HG03439 (cell line): ENCODE measurements at regions not wholly inside any gene's neighbourhood (a gene's known extent, or its start where the extent isn't known, plus 50 kb on each side); places are given as distances from the start of the nearest gene placed in this dataset.

Experiments
- ATAC-seq: cut with Tn5 transposase; IDR thresholded peaks from one replicate; pipeline ENCODE4 v1.9.1; 2021; ENCODE audit warnings: mild to moderate bottlenecking, moderate library complexity; ENCODE audit not compliant: unreplicated experiment

DNA sequence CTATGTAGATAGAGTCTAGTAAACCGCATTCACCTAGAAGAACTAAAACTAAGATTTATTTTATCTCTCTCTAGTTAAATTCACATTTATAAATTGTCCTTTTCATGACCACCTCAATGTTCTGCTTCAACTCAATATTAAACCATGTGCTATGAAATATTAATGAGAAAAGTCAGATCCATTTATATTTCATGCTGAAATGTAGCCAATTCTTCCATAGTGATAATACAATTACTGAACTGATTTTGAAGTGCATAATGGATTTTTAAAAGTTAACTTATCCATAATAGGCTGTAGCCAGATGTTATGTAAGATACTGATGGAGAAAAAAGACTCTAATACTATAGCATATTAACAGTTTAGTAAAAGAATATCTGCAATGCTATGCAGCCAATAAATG, 479.7 kb upstream of the PCDH15 start:
- no peak for ATAC-seq

DNA sequence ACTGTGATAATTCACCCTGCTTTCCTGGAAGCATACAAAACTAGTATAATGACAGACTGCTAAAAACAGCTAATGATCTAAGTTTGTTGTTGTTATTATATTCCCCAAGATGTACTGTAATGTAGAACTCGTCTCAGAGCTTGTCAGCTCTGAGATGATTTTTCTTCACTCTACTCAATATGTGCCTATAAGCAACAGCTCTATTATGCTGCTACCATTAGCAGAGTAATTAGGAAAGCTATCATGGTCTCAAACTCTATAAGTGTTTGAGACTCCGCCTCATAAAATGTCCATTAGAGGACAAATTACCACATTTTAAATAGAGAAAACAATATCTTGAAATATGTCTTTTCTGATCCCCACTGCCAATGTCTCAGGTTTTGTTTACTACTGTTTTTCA, 476.5 kb upstream of the PCDH15 start:
- no peak for ATAC-seq

DNA sequence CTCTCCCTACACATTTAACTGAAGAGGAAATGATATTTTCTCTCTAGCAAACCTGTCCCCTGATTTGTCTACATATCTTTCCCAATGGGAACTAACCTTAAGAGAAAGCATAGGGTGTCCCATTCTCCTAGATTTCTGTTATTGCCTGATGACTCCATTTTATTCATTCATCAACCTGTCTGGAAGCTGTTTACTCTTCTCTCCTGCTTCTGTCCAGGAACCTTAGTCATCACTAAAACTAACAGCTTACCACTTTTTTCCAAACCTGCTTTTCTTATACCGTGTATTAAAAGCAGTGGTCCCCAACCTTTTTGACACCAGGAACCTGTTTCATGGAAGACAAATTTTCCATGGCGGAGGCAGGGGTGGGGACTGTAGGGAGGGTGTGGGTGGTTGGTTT, 473.3 kb upstream of the PCDH15 start:
- ATAC-seq: no peak

DNA sequence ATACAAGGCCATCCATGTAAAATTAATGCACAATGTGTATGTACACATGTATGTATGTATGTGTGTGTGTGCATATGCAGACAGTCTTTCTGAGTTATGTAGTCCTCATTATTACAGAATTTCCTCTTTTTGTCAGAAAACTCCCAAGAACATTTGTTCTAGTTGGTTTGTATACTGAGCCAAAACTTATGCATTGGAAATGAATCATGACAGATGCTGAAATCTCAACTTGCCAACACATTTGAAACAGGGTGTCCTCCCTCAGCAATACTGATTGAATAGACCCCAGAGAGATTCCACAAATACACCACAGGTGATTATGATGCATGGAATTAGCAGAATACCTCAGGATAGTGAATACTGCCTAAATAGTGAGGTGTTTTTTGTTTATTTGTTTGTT, 472.9 kb upstream of the PCDH15 start:
- ATAC-seq: no peak

DNA sequence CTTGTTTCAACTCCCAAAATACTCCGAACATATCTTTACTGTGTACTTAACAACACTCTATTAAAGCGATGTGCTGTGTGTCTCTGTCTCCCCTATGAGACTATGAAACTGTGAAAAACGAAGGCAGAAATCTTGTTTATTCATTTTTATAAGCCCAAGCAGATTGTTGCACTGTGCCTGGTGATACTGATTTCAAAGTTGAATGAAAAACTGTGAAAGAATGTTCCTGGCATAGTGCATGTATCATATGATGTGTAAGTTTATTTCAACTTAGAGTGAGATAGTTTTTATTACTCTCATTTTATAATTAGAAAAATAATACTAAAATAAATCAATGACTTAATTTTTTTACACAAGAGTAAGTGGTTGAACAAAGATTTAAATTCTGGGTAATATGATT, 471.9 kb upstream of the PCDH15 start:
- no peak for ATAC-seq

DNA sequence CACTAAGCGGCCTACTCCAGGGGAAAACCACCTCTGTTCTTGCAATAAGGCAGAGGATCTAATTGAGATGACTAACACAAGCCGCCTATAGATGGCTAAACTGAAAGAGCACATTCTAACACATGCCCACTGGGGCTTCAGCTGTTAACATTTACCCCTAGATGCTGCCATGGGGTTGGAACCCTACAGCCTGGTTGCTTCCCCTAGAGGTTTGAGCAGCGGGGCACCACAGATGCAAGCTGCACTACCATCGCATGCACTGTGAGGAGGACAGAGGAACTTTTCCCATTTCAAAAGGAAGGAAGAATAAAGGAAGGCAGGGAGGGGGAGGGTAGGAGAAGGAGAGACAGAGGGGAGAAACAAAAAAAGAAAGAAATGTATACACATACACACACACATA, 465.8 kb upstream of the PCDH15 start:
- ATAC-seq: no peak

DNA sequence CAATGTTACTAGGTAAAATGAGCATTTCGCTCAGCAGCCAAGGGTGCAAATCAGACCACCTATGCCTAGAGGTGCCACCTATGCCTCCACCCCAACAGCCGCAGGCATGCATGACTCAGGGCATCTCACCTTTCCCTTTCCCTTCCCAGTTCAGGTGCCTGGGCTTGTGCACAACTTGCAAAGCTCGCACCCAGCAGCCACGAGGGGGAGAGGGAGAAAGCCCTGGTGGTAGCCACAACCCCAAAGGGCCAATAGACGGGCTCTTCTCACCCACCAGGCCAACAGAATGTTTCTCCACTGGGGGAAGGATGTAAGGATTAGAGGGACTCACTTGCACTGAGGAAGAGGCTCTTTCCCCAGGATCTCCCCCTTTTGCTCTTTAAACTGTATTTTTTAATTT, 462.3 kb upstream of the PCDH15 start:
- ATAC-seq: no peak

DNA sequence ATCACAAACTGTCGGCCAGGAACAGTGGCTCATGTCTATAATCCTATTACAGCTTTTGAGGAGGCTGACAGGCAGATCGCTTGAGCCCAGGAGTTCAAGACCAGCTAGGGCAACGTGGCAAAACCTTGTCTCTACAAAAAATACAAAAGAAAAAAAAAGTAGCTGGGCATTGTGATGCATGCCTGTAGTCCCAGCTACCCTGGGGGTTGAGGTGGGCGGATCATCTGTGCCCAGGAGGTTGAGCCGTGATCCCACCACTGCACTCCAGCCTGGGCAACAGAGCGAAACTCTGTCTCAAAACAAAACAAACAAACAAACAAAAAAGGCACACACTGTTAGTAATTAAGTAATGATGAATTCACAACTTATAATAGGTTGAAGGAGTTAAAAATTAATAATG, 441.5 kb upstream of the PCDH15 start:
- ATAC-seq: no peak

DNA sequence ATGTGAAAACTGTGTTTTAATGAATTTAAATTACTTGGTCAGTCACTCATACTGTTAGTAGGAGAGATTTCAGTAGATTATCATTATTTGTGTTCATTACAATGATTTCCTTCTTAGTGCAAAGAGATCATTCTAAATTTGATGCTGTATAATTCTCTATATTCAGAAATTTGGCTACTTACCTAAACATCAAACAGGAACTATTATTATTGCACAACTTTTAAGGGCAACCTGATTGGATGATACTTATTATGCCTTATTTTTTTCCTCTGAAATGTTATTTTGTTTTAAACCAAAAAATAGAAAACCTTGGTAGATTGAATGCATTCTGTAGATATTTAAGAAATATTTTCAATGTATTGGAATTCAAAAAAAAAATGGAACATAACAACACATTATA, 436.4 kb upstream of the PCDH15 start:
- ATAC-seq: no peak

DNA sequence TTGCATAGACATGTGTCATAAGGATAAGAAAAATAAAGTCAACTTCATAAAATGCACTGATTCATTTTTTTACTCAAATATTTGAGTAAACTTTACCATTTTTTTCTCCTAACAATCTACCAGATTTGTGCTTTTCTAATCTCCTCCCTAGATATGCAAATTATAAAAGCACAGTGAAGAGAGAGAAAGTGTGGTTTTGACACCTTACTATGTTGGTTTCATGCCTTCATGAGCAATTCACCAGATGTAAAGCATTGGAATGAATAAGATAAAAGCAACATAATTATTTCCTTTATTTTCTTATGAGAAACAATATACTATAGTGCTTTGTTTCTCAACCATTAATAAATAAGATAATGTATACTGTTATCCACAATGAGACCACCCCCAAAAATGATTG, 432.5 kb upstream of the PCDH15 start:
- ATAC-seq: peak; percentile 97

DNA sequence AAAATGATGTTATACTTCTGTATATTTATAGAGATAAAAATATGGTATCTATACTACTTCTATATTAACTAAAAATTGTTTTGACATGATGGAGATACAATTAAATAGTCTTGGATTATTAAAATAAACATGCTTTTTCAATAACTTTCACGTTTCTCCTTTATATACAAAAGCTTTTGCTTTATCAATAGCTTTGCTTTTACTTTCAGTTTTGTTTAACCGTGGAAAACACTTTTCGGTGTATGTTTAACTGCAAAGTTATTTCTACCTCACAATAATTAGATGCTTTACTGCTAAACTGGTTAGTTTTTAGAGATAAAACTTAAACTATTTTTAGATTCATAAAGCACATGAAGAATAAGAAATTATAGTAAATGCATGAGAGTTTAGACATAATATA, 432.1 kb upstream of the PCDH15 start:
- peak; percentile 71 for ATAC-seq

DNA sequence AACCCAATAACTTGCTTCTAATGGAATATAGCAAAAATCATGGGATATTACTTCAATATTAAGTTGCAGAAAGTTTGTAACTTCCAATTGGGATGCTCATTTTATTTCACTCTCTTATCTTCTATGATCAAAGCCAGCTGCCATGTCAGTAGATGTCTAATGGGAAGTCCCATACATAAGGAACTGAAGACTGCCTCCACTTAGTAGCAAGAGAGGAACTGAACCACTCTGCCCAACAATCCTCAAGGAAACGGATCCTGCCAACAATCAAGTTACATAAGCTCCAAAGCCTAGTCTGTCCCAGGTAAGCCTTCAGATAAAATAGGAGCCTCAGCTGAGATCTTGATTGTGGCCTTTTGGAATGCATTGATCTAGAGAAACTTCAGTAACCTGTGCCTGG, 431.5 kb upstream of the PCDH15 start:
- no peak for ATAC-seq

DNA sequence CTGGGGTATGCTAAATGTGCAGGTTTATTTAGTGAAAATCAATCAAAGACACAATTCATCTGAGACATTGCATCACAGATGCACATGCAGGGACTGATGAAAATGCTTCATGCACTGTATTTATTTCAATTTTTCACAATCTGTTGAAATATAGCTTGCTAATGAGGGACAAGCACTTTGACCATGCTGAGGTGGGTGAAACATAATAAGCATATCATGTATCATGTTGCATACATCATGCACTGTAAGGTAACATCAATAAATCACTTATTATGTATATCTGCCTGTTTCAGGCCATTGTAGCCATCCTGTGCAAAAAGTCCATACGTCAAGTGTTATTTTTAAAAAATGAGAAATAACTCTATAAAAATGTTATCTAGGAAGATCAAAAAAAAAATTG, 426.9 kb upstream of the PCDH15 start:
- ATAC-seq: no peak

DNA sequence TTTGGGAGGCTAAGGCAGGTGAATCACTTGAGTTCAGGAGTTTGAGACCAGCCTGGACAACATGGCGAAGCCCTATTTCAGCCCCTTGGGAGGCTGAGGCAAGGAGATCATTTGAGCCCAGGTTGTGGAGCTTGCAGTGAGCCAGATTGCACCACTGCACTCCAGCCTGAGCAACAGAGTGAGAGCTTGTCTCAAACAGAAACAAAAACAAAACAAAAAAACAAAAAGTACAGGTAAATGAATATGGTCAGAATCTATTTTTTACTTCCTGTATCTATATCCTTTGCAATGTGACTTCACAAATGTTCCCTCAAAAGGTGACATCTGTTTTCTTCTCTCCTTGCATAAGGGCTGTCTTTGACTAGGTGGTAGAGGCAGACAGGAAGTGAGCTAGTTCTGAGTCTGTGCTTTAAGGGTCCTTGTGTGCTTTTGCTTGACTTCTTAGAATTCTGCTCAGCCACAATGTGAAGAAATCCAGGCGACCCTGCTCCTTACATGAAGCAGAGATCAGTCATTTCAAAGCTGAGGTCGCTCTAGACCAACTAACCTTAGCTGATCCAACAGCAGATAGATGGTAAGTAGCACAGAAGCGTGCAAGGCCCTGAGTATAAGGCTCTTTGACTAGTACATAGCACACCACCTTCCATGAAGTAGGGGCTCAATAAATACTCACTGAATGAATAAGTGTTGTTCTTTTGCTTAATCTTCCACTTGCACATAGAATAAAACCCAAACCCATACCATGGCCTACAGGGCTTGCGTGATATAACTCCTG, 423.2 kb upstream of the PCDH15 start:
- no peak for ATAC-seq

DNA sequence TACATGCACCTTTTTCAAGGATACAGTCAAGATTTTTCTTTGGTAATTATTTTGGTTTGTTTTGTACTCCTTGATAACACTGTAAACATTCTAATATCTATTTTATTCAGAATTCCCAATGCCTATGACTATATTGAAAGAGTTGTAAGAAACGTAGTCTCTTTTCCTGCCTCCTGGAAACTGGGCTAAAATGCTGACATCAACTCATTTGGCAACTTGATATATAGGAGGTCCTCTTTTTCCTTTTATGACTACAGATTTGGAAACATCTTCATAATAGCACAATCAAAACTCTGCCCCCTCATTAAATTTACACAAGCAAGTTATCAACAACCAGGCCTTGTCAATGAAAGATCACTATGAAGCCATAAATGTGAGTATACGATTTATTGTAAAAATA, 422.3 kb upstream of the PCDH15 start:
- ATAC-seq: no peak

DNA sequence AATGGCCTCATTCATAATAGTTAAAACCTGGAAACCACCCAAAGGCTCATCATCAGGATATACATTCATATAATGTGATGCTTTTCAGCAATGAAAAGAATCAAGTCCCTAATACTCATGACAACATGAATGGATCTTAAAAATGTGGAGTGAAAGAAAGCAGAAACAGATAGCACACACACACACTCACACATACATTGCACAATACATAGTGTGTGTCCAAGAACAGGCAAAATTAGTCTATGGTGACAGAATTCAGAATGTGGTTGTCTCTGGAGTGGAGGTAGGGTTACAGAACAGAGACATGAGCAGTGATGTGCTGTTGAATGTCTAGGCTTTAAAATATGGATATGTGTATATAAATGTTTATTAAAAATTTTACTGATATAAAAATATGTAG, 419.9 kb upstream of the PCDH15 start:
- ATAC-seq: no peak

DNA sequence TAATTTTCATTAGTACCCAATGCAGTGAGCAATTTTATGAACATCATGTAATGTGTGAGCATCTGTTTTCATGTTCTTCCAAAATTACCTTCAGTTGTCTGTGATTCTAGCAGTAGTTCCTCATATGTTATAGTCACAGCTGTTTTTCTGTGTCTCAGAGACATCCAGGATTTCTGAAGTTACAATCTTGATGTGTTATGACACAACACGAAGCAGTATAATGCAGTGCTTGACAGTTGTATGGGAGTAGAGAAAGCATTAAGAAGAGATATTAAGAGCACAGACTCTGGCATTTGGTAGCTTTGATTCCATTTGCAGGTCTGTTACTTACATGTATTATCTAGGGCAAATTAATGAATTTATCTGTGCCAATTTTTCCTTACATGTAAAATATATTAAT, 414.7 kb upstream of the PCDH15 start:
- ATAC-seq: no peak

DNA sequence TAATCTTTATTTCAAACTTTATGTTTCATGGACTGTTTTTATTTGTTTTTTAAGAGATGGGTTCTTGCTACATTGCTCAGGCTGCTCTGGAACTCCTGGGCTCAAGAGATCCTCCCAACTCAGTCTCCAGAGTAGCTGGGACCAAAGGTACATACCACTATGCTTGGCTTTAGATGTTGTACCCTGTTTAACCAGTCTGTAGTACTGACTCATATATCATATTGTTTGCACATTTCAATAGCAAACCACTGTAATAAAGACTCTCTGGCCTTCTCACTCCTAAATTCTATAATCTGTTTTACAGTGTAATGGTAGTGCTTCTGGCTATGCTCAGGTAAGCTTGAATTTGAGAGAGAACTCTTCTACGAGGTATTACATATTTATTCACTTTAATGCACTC, 413.6 kb upstream of the PCDH15 start:
- no peak for ATAC-seq

DNA sequence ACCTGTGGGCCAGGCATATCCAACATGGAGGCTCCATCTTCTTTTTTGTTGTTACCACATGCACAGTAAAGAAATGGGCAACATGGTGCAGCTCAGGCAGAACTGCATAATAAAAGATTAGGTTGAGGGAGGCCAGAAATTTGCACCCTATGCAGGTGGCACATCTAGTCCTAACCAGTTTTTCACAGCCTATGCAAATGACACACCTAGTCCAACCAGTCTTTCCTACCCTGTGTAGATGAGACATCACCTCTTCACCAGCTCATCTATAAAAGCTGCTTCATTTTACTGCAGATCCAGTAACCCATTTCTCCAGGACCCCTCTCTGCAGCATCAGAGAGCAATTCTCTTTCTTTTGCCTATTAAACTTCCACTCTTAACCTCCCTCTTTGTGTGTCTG, 411.0 kb upstream of the PCDH15 start:
- ATAC-seq: no peak

DNA sequence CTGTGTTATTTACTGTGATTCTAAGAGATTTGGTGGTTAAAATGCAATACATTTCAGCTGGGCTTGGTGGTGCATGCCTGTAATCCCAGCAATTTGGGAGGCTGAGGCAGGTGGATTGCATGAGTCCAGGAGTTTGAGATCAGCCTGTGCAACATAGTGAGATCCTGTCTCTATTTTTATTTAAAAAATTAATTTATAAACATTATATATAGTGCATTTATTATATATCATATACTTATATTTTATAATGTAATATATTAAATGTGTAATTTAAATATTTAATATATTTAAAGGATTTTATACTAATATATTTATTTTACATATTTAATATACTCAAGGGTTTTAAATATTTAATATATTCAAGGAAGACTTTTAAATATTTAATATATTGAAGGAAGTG, 402.8 kb upstream of the PCDH15 start:
- ATAC-seq: no peak

DNA sequence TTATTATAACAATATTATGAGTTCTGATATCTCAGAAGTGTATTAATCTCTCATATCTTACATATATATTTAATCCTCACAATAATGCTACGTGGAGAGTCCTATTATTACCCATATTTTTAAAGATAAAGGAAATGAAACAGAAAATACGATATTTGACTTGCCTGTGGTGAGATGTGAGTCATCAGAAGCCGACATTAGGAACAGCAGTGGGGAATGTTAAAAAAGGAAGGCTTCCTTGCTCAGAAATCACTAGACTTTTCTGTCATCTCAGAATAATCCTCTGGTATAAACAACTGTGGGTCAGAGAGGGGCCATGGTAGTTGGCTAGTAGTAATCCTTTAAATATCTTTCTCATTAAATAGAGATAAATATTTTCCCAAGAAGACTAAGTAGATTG, 402.3 kb upstream of the PCDH15 start:
- ATAC-seq: no peak

DNA sequence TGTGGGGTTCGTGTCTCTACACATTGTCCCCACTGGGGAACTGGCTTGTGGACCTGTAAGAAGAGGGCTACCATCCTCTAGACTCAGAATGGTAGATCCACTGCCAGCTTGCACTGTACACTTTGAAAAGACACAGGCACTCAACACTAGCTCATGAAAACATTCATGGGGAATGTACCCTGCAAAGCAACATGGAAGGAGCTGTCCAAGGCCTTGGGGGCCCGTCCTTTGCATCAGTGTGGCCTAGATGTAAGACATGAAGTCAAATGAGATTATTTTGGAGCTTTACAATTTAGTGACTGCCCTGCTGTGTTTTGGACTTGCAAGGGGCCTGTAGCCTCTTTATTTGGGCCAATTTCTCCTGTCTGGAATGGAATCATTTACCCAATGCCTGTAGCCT, 399.0 kb upstream of the PCDH15 start:
- no peak for ATAC-seq

DNA sequence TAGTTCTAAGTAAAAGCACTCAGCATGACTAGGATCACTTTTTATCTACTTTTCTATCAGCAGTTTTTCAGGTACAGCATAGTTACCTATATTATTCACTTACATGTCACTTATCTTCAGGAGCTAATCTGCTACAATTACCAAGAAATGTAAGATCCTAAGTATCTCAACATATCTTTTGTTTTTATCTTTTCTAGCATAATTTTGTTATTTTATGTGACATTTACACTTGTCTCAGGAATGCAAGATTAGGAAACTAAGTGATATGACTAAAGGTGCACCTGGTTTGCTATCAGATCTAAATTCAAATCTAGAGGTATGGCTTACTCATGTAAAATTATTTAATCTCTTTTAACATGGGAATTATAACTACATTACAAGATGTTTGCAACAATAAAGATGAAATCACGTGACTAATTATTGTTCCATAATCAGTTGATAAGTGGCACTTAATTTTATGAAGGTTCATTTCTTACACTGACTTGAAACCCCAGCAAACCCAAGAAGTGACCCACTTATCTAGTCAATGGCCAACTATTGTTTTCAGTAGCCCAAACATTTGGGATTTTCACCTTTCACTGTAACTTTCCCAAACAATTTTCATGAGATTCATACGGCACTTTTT, 390.3 kb upstream of the PCDH15 start:
- ATAC-seq: no peak
